Mesendoderm (in vitro differentiated cells): ENCODE measurements at regions not wholly inside any gene's neighbourhood (a gene's known extent, or its start where the extent isn't known, plus 50 kb on each side); places are given as distances from the start of the nearest gene placed in this dataset.
"Not testable (repeated sequence)": the region's sequence is repeated elsewhere in the genome, so short reads cannot be mapped to it uniquely, and the experiment has no call there.

Source experiments
- DNase-seq: peaks from one replicate; pipeline ENCODE4 v3.0.0; 2013
- H2AK5ac ChIP-seq: 2 replicates; pipeline ENCODE4 v1.6.1; 2013; ENCODE audit warnings: low read length, inconsistent platforms
- H2BK120ac ChIP-seq: 2 replicates; pipeline ENCODE4 v1.6.1; 2013; ENCODE audit warnings: low read depth, mild to moderate bottlenecking, low read length, moderate library complexity, mixed read lengths
- H2BK15ac ChIP-seq: replicated peaks from 2 replicates; pipeline ENCODE4 v1.6.1; 2013; ENCODE audit warnings: low read depth, mild to moderate bottlenecking, moderate library complexity
- H2BK5ac ChIP-seq: 2 replicates; pipeline ENCODE4 v1.6.1; 2013; ENCODE audit warnings: low read length, inconsistent platforms
- H3K18ac ChIP-seq: 2 replicates; pipeline ENCODE4 v1.6.1; 2013; ENCODE audit warnings: mild to moderate bottlenecking, low read length, mixed read lengths
- H3K23ac ChIP-seq: one replicate; pipeline ENCODE4 v1.6.1; 2013; ENCODE audit warnings: low read length
- H3K27ac ChIP-seq: 2 replicates; pipeline ENCODE4 v1.5.1; 2013; ENCODE audit warnings: low read depth, mild to moderate bottlenecking, inconsistent platforms, low read length, moderate library complexity
- H3K27me3 ChIP-seq: 2 replicates; pipeline ENCODE4 v1.6.1; 2013; ENCODE audit warnings: low read length, control low read depth, mild to moderate bottlenecking, inconsistent platforms; ENCODE audit not compliant: insufficient read depth, poor library complexity
- H3K36me3 ChIP-seq: 2 replicates; pipeline ENCODE4 v1.6.1; 2013; ENCODE audit warnings: low read length, inconsistent platforms; ENCODE audit not compliant: control insufficient read depth, insufficient read depth
- H3K4ac ChIP-seq: one replicate; pipeline ENCODE4 v1.6.1; 2013; ENCODE audit warnings: low read depth, mild to moderate bottlenecking, low read length, moderate library complexity
- H3K4me1 ChIP-seq: 2 replicates; pipeline ENCODE4 v1.6.1; 2013; ENCODE audit warnings: low read depth, low read length, inconsistent platforms; ENCODE audit not compliant: control insufficient read depth
- H3K4me2 ChIP-seq: 2 replicates; pipeline ENCODE4 v1.6.1; 2013; ENCODE audit warnings: low read length
- H3K4me3 ChIP-seq: 2 replicates; pipeline ENCODE4 v1.5.1; 2013; ENCODE audit warnings: mild to moderate bottlenecking, low read length
- H3K56ac ChIP-seq: one replicate; pipeline ENCODE4 v1.6.1; 2013; ENCODE audit warnings: low read length
- H3K79me1 ChIP-seq: 2 replicates; pipeline ENCODE4 v1.6.1; 2013; ENCODE audit warnings: low read length, inconsistent platforms
- H3K79me2 ChIP-seq: 2 replicates; pipeline ENCODE4 v1.6.1; 2013; ENCODE audit warnings: mild to moderate bottlenecking, low read length; ENCODE audit not compliant: control insufficient read depth, insufficient read depth
- H3K9ac ChIP-seq: 2 replicates; pipeline ENCODE4 v1.6.1; 2013; ENCODE audit warnings: low read length, inconsistent platforms
- H4K5ac ChIP-seq: one replicate; pipeline ENCODE4 v1.6.1; 2013; ENCODE audit warnings: low read length
- H4K8ac ChIP-seq: one replicate; pipeline ENCODE4 v1.6.1; 2013; ENCODE audit warnings: low read depth, mild to moderate bottlenecking, control low read depth, low read length, moderate library complexity
- WGBS: extraction: QIAGEN DNeasy Blood & Tissue Kit; methylation state at CpG from one replicate; pipeline ENCODE4 v1.1.7; 2013; ENCODE audit warnings: low lambda C conversion rate, missing lambda C conversion rate; ENCODE audit not compliant: insufficient coverage; ENCODE audit errors: extremely low coverage; 5-methylcytosine and 5-hydroxymethylcytosine counted together

- Histone ChIP-seq H3K79me1 (no peaks in the 10 kb centered on the region), H3K27ac (no peak overlapping the region), H3K4me3 (no peak overlapping the region), H3K4me1 (no peaks in the 10 kb centered on the region), H3K9ac (no peak overlapping the region), H3K36me3 (no peaks in the 10 kb centered on the region), H3K4me2 (no peak overlapping the region), H3K79me2 (no peaks in the 10 kb centered on the region), H3K18ac (no peak overlapping the region), H2AK5ac (no peak overlapping the region), H4K8ac (no peak overlapping the region), H2BK5ac (no peak overlapping the region), H4K5ac (no peak overlapping the region), H2BK15ac (no peak overlapping the region), H3K4ac (no peak overlapping the region), H2BK120ac (no peak overlapping the region), H3K56ac (no peak overlapping the region), H3K23ac (no peak overlapping the region), H3K27me3 (no peaks in the 10 kb centered on the region)
- DNase-seq, result no peak
- no CpG with 5 or more reads among the region's 2 CpGs for WGBS
These were observed 173.7 kb downstream of the PHF2 start for GRCh38 chr9:93750045-93750444.

GRCh38 chr9:93748827-93749226 lies 172.4 kb downstream of the PHF2 start:
- peak; percentile 6 for DNase-seq
- not testable (repeated sequence) for H3K4me2 ChIP-seq, H3K4me3 ChIP-seq, H3K79me2 ChIP-seq, H2AK5ac ChIP-seq, H2BK120ac ChIP-seq, H3K4ac ChIP-seq, H3K36me3 ChIP-seq, H3K27ac ChIP-seq, H4K5ac ChIP-seq, H3K23ac ChIP-seq, H3K27me3 ChIP-seq, H3K4me1 ChIP-seq, H2BK5ac ChIP-seq, H3K56ac ChIP-seq, H3K18ac ChIP-seq, H3K79me1 ChIP-seq, H4K8ac ChIP-seq, H3K9ac ChIP-seq, H2BK15ac ChIP-seq
- WGBS, result no CpG with 5 or more reads among the region's 1 CpG

GRCh38 chr9:93731963-93732362 lies 155.6 kb downstream of the PHF2 start:
- no peak overlapping the region for H2BK15ac ChIP-seq
- no peak overlapping the region for H3K4me3 ChIP-seq
- no peak overlapping the region for H3K9ac ChIP-seq
- no peak overlapping the region for H2BK5ac ChIP-seq
- no peak overlapping the region for H3K4me2 ChIP-seq
- no peak for DNase-seq
- H3K23ac ChIP-seq, result no peak overlapping the region
- no peak overlapping the region for H3K4ac ChIP-seq
- no peaks in the 10 kb centered on the region for H3K79me2 ChIP-seq
- H2AK5ac ChIP-seq, result no peak overlapping the region
- H3K36me3 ChIP-seq, result no peaks in the 10 kb centered on the region
- no peaks in the 10 kb centered on the region for H3K79me1 ChIP-seq
- H3K56ac ChIP-seq, result no peak overlapping the region
- no peak overlapping the region for H4K8ac ChIP-seq
- no peaks in the 10 kb centered on the region for H3K4me1 ChIP-seq
- WGBS, result no CpG with 5 or more reads among the region's 1 CpG
- H3K18ac ChIP-seq, result no peak overlapping the region
- no peak overlapping the region for H4K5ac ChIP-seq
- no peak overlapping the region for H3K27ac ChIP-seq
- no peak overlapping the region for H2BK120ac ChIP-seq
- H3K27me3 ChIP-seq, result no peaks in the 10 kb centered on the region

GRCh38 chr9:93730648-93731047 lies 154.3 kb downstream of the PHF2 start:
- DNase-seq, result no peak
- Histone ChIP-seq H2BK15ac (no peak overlapping the region), H3K9ac (no peak overlapping the region), H3K27me3 (no peaks in the 10 kb centered on the region), H3K79me1 (no peaks in the 10 kb centered on the region), H4K5ac (no peak overlapping the region), H3K27ac (no peak overlapping the region), H3K4ac (no peak overlapping the region), H3K23ac (no peak overlapping the region), H3K18ac (no peak overlapping the region), H3K4me3 (no peak overlapping the region), H2BK5ac (no peak overlapping the region), H2AK5ac (no peak overlapping the region), H4K8ac (no peak overlapping the region), H3K4me2 (no peak overlapping the region), H3K79me2 (no peaks in the 10 kb centered on the region), H3K4me1 (no peaks in the 10 kb centered on the region), H3K36me3 (no peaks in the 10 kb centered on the region), H2BK120ac (no peak overlapping the region), H3K56ac (no peak overlapping the region)
- no CpG with 5 or more reads among the region's 8 CpGs for WGBS

GRCh38 chr9:93730217-93730616 lies 153.8 kb downstream of the PHF2 start:
- Histone ChIP-seq H3K4ac (no peak overlapping the region), H2AK5ac (no peak overlapping the region)

More at GRCh38 chr9:93730217-93730616, 153.8 kb downstream of the PHF2 start:
- Histone ChIP-seq H3K4me1 (no peaks in the 10 kb centered on the region), H3K79me1 (no peaks in the 10 kb centered on the region), H2BK120ac (no peak overlapping the region), H3K18ac (no peak overlapping the region), H2BK15ac (no peak overlapping the region), H2BK5ac (no peak overlapping the region), H3K56ac (no peak overlapping the region), H3K4me3 (no peak overlapping the region), H3K23ac (no peak overlapping the region), H3K36me3 (no peaks in the 10 kb centered on the region), H3K79me2 (no peaks in the 10 kb centered on the region), H4K5ac (no peak overlapping the region), H4K8ac (no peak overlapping the region), H3K27ac (no peak overlapping the region), H3K9ac (no peak overlapping the region), H3K4me2 (no peak overlapping the region), H3K27me3 (no peaks in the 10 kb centered on the region)
- DNase-seq, result no peak
- WGBS, result no CpG with 5 or more reads among the region's 11 CpGs
